CD14-positive monocyte (primary cell): ENCODE measurements at regions not wholly inside any gene's neighbourhood (a gene's known extent, or its start where the extent isn't known, plus 50 kb on each side); places are given as distances from the start of the nearest gene placed in this dataset.
"Not testable (repeated sequence)": the region's sequence is repeated elsewhere in the genome, so short reads cannot be mapped to it uniquely, and the experiment has no call there.

Experiments used
- DNase-seq, 3 donors: peaks; one replicate each; pipeline ENCODE4 v3.0.0-alpha.2; 2011 to 2022
- H2AFZ ChIP-seq: 2 replicates; pipeline ENCODE4 v1.6.0; 2012; ENCODE audit warnings: mild to moderate bottlenecking, low read depth, low read length, inconsistent platforms; ENCODE audit not compliant: insufficient read depth, poor library complexity, severe bottlenecking
- H3K27ac ChIP-seq, 2 donors: 1 replicate in 1 of 2; 2 replicates in 1 of 2; pipeline ENCODE4 v1.5.1; 2012 to 2013; ENCODE audit warnings: low read length in 2 of 2, control low read depth in 1 of 2, inconsistent platforms in 1 of 2, low read depth in 1 of 2, mild to moderate bottlenecking in 1 of 2
- H3K27me3 ChIP-seq, 2 donors: one replicate each; pipeline versions ENCODE4 v1.6.0 to v1.6.1; 2011 to 2013; ENCODE audit warnings: low read length in 2 of 2; ENCODE audit not compliant: control insufficient read depth in 2 of 2, insufficient read depth in 2 of 2
- H3K36me3 ChIP-seq, 2 donors: replicated peaks in 1 of 2; 1 replicate in 1 of 2; 2 replicates in 1 of 2; pipeline versions ENCODE4 v1.5.1 to v1.6.1; 2012 to 2013; ENCODE audit warnings: low read length in 2 of 2, control low read depth in 1 of 2, inconsistent platforms in 1 of 2, mild to moderate bottlenecking in 1 of 2; ENCODE audit not compliant: insufficient read depth in 2 of 2, control insufficient read depth in 1 of 2
- H3K4me1 ChIP-seq, 2 donors: 1 replicate in 1 of 2; 2 replicates in 1 of 2; pipeline versions ENCODE4 v1.5.1 to v1.6.1; 2012 to 2013; ENCODE audit warnings: low read length in 2 of 2, control low read depth in 1 of 2, inconsistent platforms in 1 of 2, mild to moderate bottlenecking in 1 of 2, moderate library complexity in 1 of 2; ENCODE audit not compliant: insufficient read depth in 2 of 2, control insufficient read depth in 1 of 2
- H3K4me2 ChIP-seq: replicated peaks from 2 replicates; pipeline ENCODE3; 2012; ENCODE audit warnings: low read length, moderate library complexity, mild to moderate bottlenecking; ENCODE audit not compliant: poor library complexity, severe bottlenecking; ENCODE audit errors: extremely low read depth
- H3K4me3 ChIP-seq, 3 experiments: fragments of 200-600 bp in 1 of 3; sonication (generic) in 1 of 3; replicated peaks in 1 of 3; 1 replicate in 2 of 3; 2 replicates in 1 of 3; pipeline ENCODE4 v1.5.1; 2011 to 2013; ENCODE audit warnings: low read length in 3 of 3, mild to moderate bottlenecking in 3 of 3, control low read depth in 2 of 3, low read depth in 2 of 3, inconsistent platforms in 1 of 3, moderate library complexity in 1 of 3
- H3K79me2 ChIP-seq: 2 replicates; pipeline ENCODE4 v1.6.0; 2012; ENCODE audit warnings: mild to moderate bottlenecking, control low read depth, inconsistent platforms, low read length, moderate library complexity; ENCODE audit not compliant: insufficient read depth
- H3K9ac ChIP-seq: 2 replicates; pipeline ENCODE4 v1.6.0; 2017; ENCODE audit warnings: low read length, mild to moderate bottlenecking; ENCODE audit not compliant: insufficient read depth, poor library complexity, severe bottlenecking
- H3K9me3 ChIP-seq, 2 donors: replicated peaks in 1 of 2; 1 replicate in 1 of 2; 2 replicates in 1 of 2; pipeline versions ENCODE4 v1.5.1 to v1.6.1; 2012 to 2013; ENCODE audit warnings: low read length in 2 of 2, control low read depth in 1 of 2; ENCODE audit not compliant: control insufficient read depth in 1 of 2, insufficient read depth in 1 of 2
- H4K20me1 ChIP-seq: 2 replicates; pipeline ENCODE4 v1.6.0; 2012; ENCODE audit warnings: mild to moderate bottlenecking, low read length, control low read depth, moderate library complexity; ENCODE audit not compliant: insufficient read depth
- H3K27ac Mint-ChIP-seq, 7 donors: one replicate each; pipeline ENCODE4 v1.8.0; 2020; ENCODE audit warnings: mild to moderate bottlenecking in 7 of 7, mixed read lengths in 7 of 7, moderate library complexity in 6 of 7, inconsistent platforms in 2 of 7
- H3K27me3 Mint-ChIP-seq, 3 donors: one replicate each; pipeline ENCODE4 v1.8.0; 2021 to 2022; ENCODE audit warnings: low read depth in 3 of 3, mild to moderate bottlenecking in 3 of 3, mixed read lengths in 3 of 3, moderate library complexity in 3 of 3, inconsistent platforms in 1 of 3
- H3K36me3 Mint-ChIP-seq, 2 donors: one replicate each; pipeline ENCODE4 v1.8.0; 2020; ENCODE audit warnings: mixed read lengths in 2 of 2, inconsistent platforms in 1 of 2, mild to moderate bottlenecking in 1 of 2
- H3K4me1 Mint-ChIP-seq: one replicate; pipeline ENCODE4 v1.8.0; 2020; ENCODE audit warnings: mild to moderate bottlenecking, mixed read lengths
- H3K4me3 Mint-ChIP-seq, 2 donors: one replicate each; pipeline ENCODE4 v1.8.0; 2020; ENCODE audit warnings: mild to moderate bottlenecking in 2 of 2, mixed read lengths in 2 of 2, moderate library complexity in 1 of 2
- H3K9me3 Mint-ChIP-seq, 7 donors: one replicate each; pipeline ENCODE4 v1.8.0; 2020 to 2022; ENCODE audit warnings: mixed read lengths in 7 of 7, mild to moderate bottlenecking in 6 of 7, moderate library complexity in 6 of 7, inconsistent platforms in 2 of 7
- WGBS: methylation state at CpG from one replicate; pipeline ENCODE4 v1.1.5; 2013; ENCODE audit warnings: missing lambda C conversion rate; ENCODE audit not compliant: insufficient coverage; 5-methylcytosine and 5-hydroxymethylcytosine counted together
- intact Hi-C, 2 donors: fragments of 100-400 bp; cut with micrococcal nuclease; formaldehyde crosslinking; loops; one replicate each; pipeline versions ENCODE4 v1.15.0 to v1.15.1; 2023

DNA sequence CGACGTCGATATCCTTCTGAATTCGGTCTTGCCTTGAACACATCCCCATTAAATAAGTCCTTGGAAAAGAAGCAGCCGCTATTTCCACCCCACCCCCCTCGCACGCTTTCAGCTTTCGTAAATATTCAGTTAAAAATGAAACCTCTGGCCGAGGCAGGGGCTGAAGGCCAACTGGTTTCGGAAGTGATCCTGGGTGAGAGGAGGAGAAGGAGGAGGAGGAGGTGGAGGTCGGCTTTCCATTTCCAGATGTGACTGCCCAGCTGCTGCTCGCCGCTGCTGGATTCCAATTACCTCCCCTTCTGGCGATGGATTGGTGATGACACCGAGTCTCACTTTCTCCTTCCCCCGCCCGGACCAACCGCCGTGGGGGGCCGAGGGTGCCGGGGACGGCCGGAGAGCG, 73.1 kb upstream of the NBPF8 start:
- Histone ChIP-seq H3K27ac (peak overlapping the region in 1 of 2 donors; percentile 73), H2AFZ (peak overlapping the region; percentile 63), H3K9ac (peak overlapping the region; percentile 53), H3K4me3 (peak overlapping the region; percentile 55 to 77 (median 74))
- H3K79me2 ChIP-seq, H3K4me1 Mint-ChIP-seq, H3K9me3 ChIP-seq, H3K9me3 Mint-ChIP-seq, H3K4me2 ChIP-seq, H3K4me1 ChIP-seq, H3K27me3 Mint-ChIP-seq, H4K20me1 ChIP-seq, intact Hi-C loops, H3K36me3 Mint-ChIP-seq, H3K36me3 ChIP-seq, H3K27me3 ChIP-seq: not testable (repeated sequence)
- H3K4me3 Mint-ChIP-seq = peak overlapping the region; percentile 95 to 96
- no CpG with 5 or more reads among the region's 24 CpGs for WGBS
- peak overlapping the region; percentile 41 to 89 (median 85) for H3K27ac Mint-ChIP-seq
- DNase-seq = peak; percentile 4 to 8 (median 5)

GRCh38 chr1:120340838-120341751, 73.7 kb upstream of the NBPF8 start:
- H3K36me3 Mint-ChIP-seq, H3K79me2 ChIP-seq, H3K9me3 ChIP-seq, H3K27me3 ChIP-seq, H3K4me1 ChIP-seq, intact Hi-C loops, H3K27me3 Mint-ChIP-seq, H3K36me3 ChIP-seq, H4K20me1 ChIP-seq, H3K4me1 Mint-ChIP-seq, H3K9me3 Mint-ChIP-seq: not testable (repeated sequence)
- H2AFZ ChIP-seq = peak overlapping the region; percentile 63
- H3K4me2 ChIP-seq = peak overlapping the region; percentile 31
- H3K27ac ChIP-seq = peak overlapping the region in 1 of 2 donors; percentile 73
- Mint-ChIP-seq H3K27ac (peak overlapping the region in 6 of 7 donors; percentile 42 to 86 (median 77)), H3K4me3 (peak overlapping the region; percentile 95 to 96)
- WGBS = 3% methylated on average over 7 of the region's 78 CpGs
- H3K9ac ChIP-seq = peak overlapping the region; percentile 53
- peak in 1 of 3 donors; percentile 0 for DNase-seq
- H3K4me3 ChIP-seq = peak overlapping the region; percentile 55 to 77 (median 74)

GRCh38 chr1:120315738-120316137, 99.1 kb upstream of the NBPF8 start:
- H3K9me3 ChIP-seq, H3K4me3 Mint-ChIP-seq, H3K4me1 Mint-ChIP-seq, H3K4me3 ChIP-seq, H3K36me3 ChIP-seq, H3K36me3 Mint-ChIP-seq, H3K27ac ChIP-seq, H4K20me1 ChIP-seq, H3K9ac ChIP-seq, H2AFZ ChIP-seq, H3K27ac Mint-ChIP-seq, H3K27me3 ChIP-seq, H3K27me3 Mint-ChIP-seq, DNase-seq, H3K9me3 Mint-ChIP-seq, H3K4me1 ChIP-seq, H3K4me2 ChIP-seq, H3K79me2 ChIP-seq, intact Hi-C loops: not testable (repeated sequence)
- WGBS = no CpG with 5 or more reads among the region's 2 CpGs

DNA sequence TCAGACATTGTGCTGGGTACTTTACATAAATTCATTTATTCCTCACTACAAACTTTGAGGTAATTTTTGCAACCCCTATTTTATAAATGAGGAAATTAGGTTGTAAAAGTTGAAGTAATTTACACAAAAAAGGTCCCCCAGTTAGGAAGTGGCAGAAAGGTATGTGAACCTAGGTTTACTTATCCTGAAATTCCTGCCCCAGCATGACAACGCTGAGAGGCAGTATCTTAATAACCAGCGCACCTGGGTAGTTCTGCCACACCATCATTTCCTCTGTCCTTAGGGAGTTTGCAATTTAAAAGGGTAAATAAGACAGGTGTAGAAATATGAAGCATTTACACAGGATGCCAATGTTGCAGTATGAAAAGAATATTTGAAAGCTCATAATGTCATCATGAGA, 102.9 kb upstream of the NBPF8 start:
- H3K9ac ChIP-seq, H3K27ac ChIP-seq, H3K27me3 Mint-ChIP-seq, DNase-seq, H3K4me3 ChIP-seq, intact Hi-C loops, H3K9me3 ChIP-seq, H3K27ac Mint-ChIP-seq, H2AFZ ChIP-seq, H3K79me2 ChIP-seq, H3K36me3 Mint-ChIP-seq, H3K36me3 ChIP-seq, H3K4me1 ChIP-seq, H4K20me1 ChIP-seq, H3K9me3 Mint-ChIP-seq, H3K27me3 ChIP-seq, H3K4me1 Mint-ChIP-seq, H3K4me2 ChIP-seq, H3K4me3 Mint-ChIP-seq: not testable (repeated sequence)
- no CpG with 5 or more reads among the region's 2 CpGs for WGBS
